ENCODE measurements at regions not wholly inside any gene's neighbourhood (a gene's known extent, or its start where the extent isn't known, plus 50 kb on each side); places are given as distances from the start of the nearest gene placed in this dataset.

GRCh38 chr9:90972057-90972456, 170.4 kb downstream of the SYK start:
- Histone ChIP-seq H3K4me3 (no peak overlapping the region), H3K36me3 (no peaks in the 10 kb centered on the region), H3K27ac (no peak overlapping the region), H3K4me1 (no peaks in the 10 kb centered on the region), H3K27me3 (no peaks in the 10 kb centered on the region), H3K9me3 (no peaks in the 10 kb centered on the region)
- DNase-seq (peak in 1 of 4 donors; percentile 49), ATAC-seq (no peak)
- intact Hi-C loops (cut with DNase I), result no loop called here
- TF ChIP-seq CTCF (IDR thresholded peaks at IDR 0.05), result no peak

- ATAC-seq (no peak), DNase-seq (no peak)
- no peaks in the 10 kb centered on the region for H3K9me3 ChIP-seq
- no peaks in the 10 kb centered on the region for H3K27me3 ChIP-seq
- no peak overlapping the region for H3K27ac ChIP-seq
- no peaks in the 10 kb centered on the region for H3K36me3 ChIP-seq
- intact Hi-C loops (cut with DNase I), result no loop called here
- no peak for TF ChIP-seq CTCF (IDR thresholded peaks at IDR 0.05)
- H3K4me1 ChIP-seq, result no peaks in the 10 kb centered on the region
- H3K4me3 ChIP-seq, result no peak overlapping the region
These were observed 172.4 kb downstream of the SYK start for GRCh38 chr9:90974016-90974415.

- no peak for TF ChIP-seq CTCF (IDR thresholded peaks at IDR 0.05)
- DNase-seq (no peak), ATAC-seq (no peak)
- intact Hi-C loops (cut with DNase I), result no loop called here
- H3K4me1 ChIP-seq, result no peaks in the 10 kb centered on the region
- no peak overlapping the region for H3K4me3 ChIP-seq
- H3K36me3 ChIP-seq, result no peaks in the 10 kb centered on the region
- H3K9me3 ChIP-seq, result no peaks in the 10 kb centered on the region
- no peaks in the 10 kb centered on the region for H3K27me3 ChIP-seq
- H3K27ac ChIP-seq, result no peak overlapping the region
These were observed 173.1 kb downstream of the SYK start for GRCh38 chr9:90974643-90975245.

GRCh38 chr9:90975781-90976538, 174.3 kb downstream of the SYK start:
- H3K4me1 ChIP-seq, result no peaks in the 10 kb centered on the region
- no peak for TF ChIP-seq CTCF (IDR thresholded peaks at IDR 0.05)
- no peaks in the 10 kb centered on the region for H3K36me3 ChIP-seq
- ATAC-seq (no peak), DNase-seq (no peak)
- no peaks in the 10 kb centered on the region for H3K9me3 ChIP-seq
- H3K4me3 ChIP-seq, result no peak overlapping the region
- intact Hi-C loops (cut with DNase I), result no loop called here
- no peak overlapping the region for H3K27ac ChIP-seq
- H3K27me3 ChIP-seq, result no peaks in the 10 kb centered on the region

GRCh38 chr9:90979138-90979551, 177.5 kb downstream of the SYK start:
- no peak for DNase-seq
- TF ChIP-seq CTCF (IDR thresholded peaks at IDR 0.05), result no peak
- Histone ChIP-seq H3K27me3 (no peaks in the 10 kb centered on the region), H3K4me1 (no peaks in the 10 kb centered on the region), H3K36me3 (no peaks in the 10 kb centered on the region), H3K27ac (no peak overlapping the region), H3K9me3 (no peaks in the 10 kb centered on the region), H3K4me3 (no peak overlapping the region)
- no peak for ATAC-seq
- intact Hi-C loops (cut with DNase I), result no loop called here
